Cardiac muscle cell (in vitro differentiated cells and primary cell): ENCODE measurements at regions not wholly inside any gene's neighbourhood (a gene's known extent, or its start where the extent isn't known, plus 50 kb on each side); places are given as distances from the start of the nearest gene placed in this dataset.

Experiments
- DNase-seq, 2 donors: peaks; one replicate each; pipeline versions ENCODE4 v3.0.0 to v3.0.0-alpha.2; 2010 to 2017; ENCODE audit warnings: low read depth in 1 of 2, low spot score in 1 of 2
- H3K27ac ChIP-seq: fragments of 200-600 bp; sonication (generic); 2 replicates; pipeline ENCODE4 v1.5.1; 2016
- H3K27me3 ChIP-seq: fragments of 200-600 bp; sonication (generic); 2 replicates; pipeline ENCODE4 v1.6.0; 2016; ENCODE audit warnings: control low read depth
- H3K36me3 ChIP-seq: fragments of 200-600 bp; sonication (generic); 2 replicates; pipeline ENCODE4 v1.5.1; 2016; ENCODE audit warnings: control low read depth
- H3K4me1 ChIP-seq: fragments of 200-600 bp; sonication (generic); 2 replicates; pipeline ENCODE4 v1.8.1; 2017; ENCODE audit warnings: low read depth, mild to moderate bottlenecking, mixed run types
- H3K4me3 ChIP-seq: fragments of 200-600 bp; sonication (generic); 2 replicates; pipeline ENCODE4 v1.5.1; 2016; ENCODE audit warnings: mild to moderate bottlenecking
- H3K9me3 ChIP-seq: fragments of 200-600 bp; sonication (generic); 2 replicates; pipeline ENCODE4 v1.5.1; 2017; ENCODE audit warnings: low read depth, mild to moderate bottlenecking, control low read depth
- TF ChIP-seq, protein P1 (sequence below): IDR thresholded peaks from 2 replicates; pipeline ENCODE4 v1.5.1; 2012; ENCODE audit warnings: low read depth, mild to moderate bottlenecking, low read length

DNA sequence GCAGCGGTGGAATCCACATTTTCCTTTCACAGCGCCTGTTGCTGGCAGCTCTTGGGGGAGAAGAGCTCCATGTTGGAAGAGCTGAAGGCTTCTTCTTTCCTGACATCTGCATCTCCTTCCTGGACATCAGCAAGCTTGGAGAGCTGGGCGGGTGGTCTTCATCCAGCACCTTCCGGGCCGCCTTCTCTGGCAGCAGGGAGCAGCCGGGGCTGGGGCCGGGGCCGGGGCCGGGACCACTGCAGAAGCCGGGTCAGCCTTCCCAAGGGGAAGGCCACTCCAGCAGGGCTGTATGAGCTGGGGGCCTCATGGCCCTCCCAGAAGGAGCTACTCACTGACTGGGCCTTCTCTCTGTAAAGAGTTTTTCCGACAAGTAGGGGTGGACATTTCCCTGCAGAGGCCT is 787.5 kb downstream of the TLE4 start:
- Histone ChIP-seq H3K4me1 (no peaks in the 10 kb centered on the region), H3K27me3 (no peaks in the 10 kb centered on the region), H3K27ac (no peak overlapping the region), H3K4me3 (no peak overlapping the region), H3K9me3 (no peaks in the 10 kb centered on the region), H3K36me3 (no peaks in the 10 kb centered on the region)
- TF ChIP-seq, protein P1, sequence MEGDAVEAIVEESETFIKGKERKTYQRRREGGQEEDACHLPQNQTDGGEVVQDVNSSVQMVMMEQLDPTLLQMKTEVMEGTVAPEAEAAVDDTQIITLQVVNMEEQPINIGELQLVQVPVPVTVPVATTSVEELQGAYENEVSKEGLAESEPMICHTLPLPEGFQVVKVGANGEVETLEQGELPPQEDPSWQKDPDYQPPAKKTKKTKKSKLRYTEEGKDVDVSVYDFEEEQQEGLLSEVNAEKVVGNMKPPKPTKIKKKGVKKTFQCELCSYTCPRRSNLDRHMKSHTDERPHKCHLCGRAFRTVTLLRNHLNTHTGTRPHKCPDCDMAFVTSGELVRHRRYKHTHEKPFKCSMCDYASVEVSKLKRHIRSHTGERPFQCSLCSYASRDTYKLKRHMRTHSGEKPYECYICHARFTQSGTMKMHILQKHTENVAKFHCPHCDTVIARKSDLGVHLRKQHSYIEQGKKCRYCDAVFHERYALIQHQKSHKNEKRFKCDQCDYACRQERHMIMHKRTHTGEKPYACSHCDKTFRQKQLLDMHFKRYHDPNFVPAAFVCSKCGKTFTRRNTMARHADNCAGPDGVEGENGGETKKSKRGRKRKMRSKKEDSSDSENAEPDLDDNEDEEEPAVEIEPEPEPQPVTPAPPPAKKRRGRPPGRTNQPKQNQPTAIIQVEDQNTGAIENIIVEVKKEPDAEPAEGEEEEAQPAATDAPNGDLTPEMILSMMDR = no peak
- DNase-seq = no peak

DNA sequence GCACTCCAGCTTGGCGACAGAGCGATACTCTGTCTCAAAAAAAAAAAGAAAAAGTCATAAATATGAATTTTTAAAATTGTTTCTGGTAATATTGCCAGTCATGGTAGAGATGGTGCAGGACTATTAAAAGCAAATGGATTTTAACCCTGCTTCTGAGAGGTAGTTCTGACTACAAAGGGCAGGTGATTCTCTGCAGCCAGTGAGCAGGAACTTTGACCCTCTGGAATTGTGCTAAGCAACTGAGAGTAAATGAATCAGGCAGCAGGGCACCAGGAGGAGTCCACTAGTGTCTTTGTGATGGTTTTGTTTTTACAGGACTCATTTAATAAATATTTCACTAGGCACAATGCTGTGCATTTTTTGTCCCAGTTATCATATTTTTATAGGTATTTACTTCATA is 781.2 kb downstream of the TLE4 start:
- DNase-seq = no peak
- Histone ChIP-seq H3K36me3 (no peaks in the 10 kb centered on the region), H3K9me3 (no peaks in the 10 kb centered on the region), H3K27ac (no peak overlapping the region), H3K4me3 (no peak overlapping the region), H3K27me3 (no peaks in the 10 kb centered on the region), H3K4me1 (no peaks in the 10 kb centered on the region)
- TF ChIP-seq, protein P1 = no peak

DNA sequence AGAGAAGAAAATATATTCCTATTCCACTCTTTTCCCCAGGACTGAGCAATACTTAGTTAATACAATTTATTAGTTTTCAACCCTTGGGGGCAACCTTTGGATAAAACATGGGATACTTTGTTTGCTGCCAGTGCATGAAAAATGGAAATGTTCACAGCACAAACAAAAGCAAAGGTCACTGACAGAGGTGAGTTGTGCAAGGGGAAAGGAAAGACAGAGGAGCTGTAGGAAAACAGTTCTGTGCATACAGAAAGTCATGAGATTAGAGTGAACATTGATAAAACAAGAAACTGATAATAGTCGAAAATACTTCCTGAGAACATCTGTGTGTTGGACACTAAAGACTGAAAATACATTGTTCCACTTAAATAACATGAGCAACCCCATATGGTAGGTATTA is 779.8 kb downstream of the TLE4 start:
- Histone ChIP-seq H3K4me1 (no peaks in the 10 kb centered on the region), H3K27ac (no peak overlapping the region), H3K9me3 (no peaks in the 10 kb centered on the region), H3K36me3 (no peaks in the 10 kb centered on the region), H3K27me3 (no peaks in the 10 kb centered on the region), H3K4me3 (no peak overlapping the region)
- TF ChIP-seq, protein P1 = no peak
- DNase-seq = no peak

DNA sequence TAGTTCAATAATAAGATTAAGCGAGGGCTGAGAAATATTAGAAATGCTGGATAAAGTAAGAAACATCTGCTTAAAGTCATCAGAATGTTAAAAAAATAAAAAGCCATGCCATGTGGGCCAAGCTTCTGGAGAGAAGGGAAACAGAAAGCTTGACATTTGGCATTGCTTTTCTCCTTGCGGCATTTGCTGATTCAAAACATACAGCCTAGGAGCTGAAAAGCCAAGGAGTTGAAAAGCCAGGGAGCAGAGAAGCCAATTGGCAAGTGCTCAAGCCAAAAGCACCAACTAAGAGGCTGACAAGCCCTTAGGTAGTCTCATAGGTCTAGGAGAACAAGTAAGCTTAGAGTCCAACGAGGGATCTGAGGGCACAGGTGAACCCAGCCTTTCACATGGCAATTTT is 754.3 kb downstream of the TLE4 start:
- TF ChIP-seq, protein P1 = no peak
- no peaks in the 10 kb centered on the region for H3K4me1 ChIP-seq
- no peak for DNase-seq

DNA sequence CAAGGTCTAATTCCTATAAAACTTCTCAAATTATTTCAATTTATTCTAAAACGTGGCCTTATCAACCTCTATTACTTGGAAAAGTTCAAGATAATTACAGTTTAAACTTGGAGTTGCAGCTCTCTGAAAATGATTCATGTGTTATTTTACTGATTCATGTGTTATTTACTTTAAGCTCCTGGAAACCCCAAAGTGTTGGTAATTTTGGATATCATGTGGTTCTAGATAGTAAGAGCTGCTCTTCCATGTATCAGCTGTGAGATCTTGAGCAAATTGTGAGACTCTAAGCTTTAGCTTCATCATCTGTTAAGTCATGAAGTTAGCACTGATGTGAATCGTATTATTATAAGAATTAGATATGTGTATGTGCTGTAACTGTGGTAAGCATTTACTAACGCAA is 749.2 kb downstream of the TLE4 start:
- no peak for DNase-seq
- TF ChIP-seq, protein P1 = no peak
- no peak overlapping the region for H3K27ac ChIP-seq
- H3K9me3 ChIP-seq = no peaks in the 10 kb centered on the region
- no peaks in the 10 kb centered on the region for H3K27me3 ChIP-seq
- no peak overlapping the region for H3K4me3 ChIP-seq
- no peaks in the 10 kb centered on the region for H3K4me1 ChIP-seq
- H3K36me3 ChIP-seq = no peaks in the 10 kb centered on the region

More for the DNA sequence above, 754.3 kb downstream of the TLE4 start:
- Histone ChIP-seq H3K27ac (no peak overlapping the region), H3K9me3 (no peaks in the 10 kb centered on the region), H3K36me3 (no peaks in the 10 kb centered on the region), H3K4me3 (no peak overlapping the region), H3K27me3 (no peaks in the 10 kb centered on the region)

DNA sequence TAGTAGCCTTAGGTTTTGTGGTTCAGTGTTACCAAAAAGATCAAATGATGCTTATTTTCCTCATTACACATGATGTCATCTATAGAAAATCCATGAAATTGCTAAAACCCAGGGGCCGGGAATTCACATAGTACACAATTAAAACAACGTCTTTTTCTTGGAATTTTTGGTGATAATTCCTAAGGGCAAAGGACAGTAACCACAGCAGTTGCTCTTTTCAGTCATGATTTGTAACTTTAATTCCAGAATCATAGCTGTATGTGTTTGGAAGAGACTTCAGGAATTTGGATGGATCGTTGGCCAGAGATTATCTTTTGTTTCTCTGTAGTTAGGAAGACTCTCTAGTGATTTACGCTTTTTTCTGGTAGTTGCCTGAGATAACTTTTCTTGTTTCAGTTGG is 748.7 kb downstream of the TLE4 start:
- Histone ChIP-seq H3K36me3 (no peaks in the 10 kb centered on the region), H3K4me1 (no peaks in the 10 kb centered on the region), H3K27me3 (no peaks in the 10 kb centered on the region), H3K27ac (no peak overlapping the region), H3K4me3 (no peak overlapping the region), H3K9me3 (no peaks in the 10 kb centered on the region)
- TF ChIP-seq, protein P1 = no peak
- peak in 1 of 2 donors; percentile 3 for DNase-seq
